GM19193 (cell line): ENCODE measurements at regions not wholly inside any gene's neighbourhood (a gene's known extent, or its start where the extent isn't known, plus 50 kb on each side); places are given as distances from the start of the nearest gene placed in this dataset.

Experiments
- POLR2A ChIP-seq: IDR thresholded peaks from 4 replicates; pipeline ENCODE4 v1.6.1; 2011; ENCODE audit not compliant: insufficient read depth, insufficient read length; ENCODE audit errors: extremely low read depth

DNA sequence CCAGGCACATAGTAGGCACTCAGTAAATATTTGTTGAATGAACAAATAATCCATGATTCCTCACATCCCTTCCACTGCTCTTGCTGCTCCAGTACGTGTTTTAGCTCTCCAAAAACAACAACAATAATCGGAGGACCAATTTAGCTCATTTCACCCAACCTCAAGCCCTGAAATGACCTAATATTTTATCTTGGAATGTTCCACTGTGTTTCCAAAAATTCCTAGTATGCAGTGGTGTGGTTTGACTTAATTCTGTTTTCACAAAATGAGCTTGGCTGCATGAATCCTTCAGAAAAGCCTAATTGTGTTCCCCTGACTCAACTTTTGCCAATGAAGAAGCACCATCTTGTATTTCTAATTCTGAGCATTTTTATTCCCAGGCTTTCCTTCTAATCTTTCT lies 168.0 kb upstream of the PHACTR1 start:
- no peak for TF ChIP-seq POLR2A

DNA sequence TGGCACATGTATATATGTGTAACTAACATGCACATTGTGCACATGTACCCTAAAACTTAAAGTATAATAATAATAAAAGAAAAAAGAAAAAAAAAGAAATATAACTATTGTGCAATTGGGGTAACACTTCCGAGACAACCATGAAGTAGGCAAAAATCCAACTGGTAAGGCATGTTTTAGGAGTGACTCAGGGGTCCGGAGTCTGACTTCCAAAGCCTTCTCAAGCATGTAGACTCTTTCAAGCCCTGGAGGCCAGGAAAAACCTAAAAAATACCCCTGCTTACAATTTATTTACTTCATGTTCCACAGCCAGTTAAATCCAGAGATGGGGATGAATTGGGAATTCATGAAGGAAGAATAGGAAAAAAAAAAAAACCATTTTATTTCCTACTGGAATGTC lies 161.3 kb upstream of the PHACTR1 start:
- TF ChIP-seq POLR2A = no peak

DNA sequence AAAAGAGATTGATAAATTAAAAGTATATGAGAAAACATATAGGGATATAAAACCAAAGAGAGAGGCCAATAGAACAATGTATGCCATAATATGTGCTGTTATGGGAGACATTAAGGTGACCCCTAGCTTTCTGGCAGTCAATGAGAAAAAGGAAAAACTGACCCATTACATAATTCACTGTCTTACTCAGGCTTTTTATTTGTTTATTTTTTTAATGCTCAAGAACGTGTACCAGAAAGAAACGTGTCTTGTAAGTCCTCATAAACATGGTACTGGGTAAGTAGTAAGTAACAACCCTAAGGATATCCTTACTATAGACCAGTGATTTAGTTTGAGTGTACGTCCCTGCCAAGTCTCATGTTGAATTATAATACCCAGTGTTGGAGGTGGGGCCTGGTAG lies 160.8 kb upstream of the PHACTR1 start:
- no peak for TF ChIP-seq POLR2A

DNA sequence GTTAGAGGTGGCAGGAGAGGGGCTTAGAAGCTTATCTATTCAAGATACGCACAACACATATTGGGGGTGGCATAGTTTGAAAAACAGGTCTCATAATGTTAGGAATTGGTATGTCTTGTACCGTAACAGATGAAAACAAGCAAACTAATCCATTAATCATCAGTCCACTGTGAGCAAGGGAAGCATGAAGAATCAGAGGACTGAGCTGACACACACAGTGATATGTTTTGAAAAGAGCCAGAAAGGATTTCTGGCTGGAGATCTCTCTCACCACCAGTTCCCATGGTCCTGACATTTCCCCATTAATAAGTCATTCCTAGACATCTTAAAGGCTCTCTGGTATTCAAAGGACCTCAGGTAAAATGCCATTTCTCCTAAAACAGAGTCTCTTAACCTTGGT lies 158.8 kb upstream of the PHACTR1 start:
- no peak for TF ChIP-seq POLR2A

DNA sequence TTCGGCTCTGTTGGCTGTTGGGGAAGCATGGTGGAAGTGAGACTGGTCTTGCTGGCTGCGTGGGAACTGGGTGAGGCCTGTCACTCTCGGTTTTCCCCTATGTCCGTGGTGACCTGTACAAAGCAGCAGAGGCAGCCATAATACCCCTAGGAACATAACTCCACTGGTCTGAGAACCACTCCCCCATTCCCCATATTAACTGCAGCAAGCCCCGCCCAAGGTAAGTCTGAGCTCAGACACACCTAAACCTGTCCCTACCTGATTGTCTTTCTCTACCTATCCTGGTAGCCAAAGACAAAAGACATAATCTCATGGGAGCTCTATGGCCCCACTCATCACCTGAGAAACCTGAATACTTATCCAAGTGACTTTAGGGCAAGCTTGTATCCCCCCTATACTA lies 156.3 kb upstream of the PHACTR1 start:
- TF ChIP-seq POLR2A = no peak

DNA sequence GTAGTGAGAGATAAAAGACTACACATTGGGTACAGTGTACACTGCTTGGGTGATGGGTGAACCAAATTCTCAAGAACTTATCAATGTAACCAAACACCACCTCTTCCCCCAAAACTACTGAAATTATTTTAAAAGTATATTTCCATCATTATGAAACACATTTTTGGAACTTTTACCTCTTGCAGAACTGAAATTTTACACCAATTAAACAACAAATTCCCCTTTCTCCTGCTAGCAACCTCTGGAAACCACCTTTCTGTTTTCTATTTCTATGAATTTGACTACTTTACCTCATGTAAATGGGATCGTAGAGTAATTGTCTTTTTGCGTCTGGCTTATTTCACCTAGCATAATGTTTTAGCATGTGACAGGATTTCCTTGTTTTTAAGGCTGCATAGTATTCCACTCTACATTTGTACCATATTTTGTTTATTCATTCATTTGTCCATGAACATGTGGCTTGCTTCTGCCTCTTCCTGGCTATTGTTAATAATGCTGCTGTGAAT lies 149.9 kb upstream of the PHACTR1 start:
- no peak for TF ChIP-seq POLR2A

DNA sequence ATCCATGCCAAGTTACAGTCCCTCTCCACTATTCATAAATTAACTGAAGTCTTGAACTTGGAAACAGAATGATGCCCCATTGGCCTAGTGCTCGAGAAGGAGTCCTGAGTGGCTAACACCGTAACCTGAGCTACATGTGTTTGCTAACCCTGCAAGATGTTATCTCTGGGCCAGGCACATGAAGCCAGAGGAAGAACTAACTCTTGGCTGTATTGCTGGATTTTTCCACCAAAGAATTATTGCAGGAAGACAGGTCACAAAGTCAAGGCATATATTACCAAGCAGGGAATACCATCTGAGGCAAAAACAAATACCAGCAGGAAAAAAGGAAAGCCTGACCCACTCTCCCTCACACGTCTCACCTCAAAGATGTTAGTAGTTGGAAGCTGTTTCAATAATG lies 148.9 kb upstream of the PHACTR1 start:
- TF ChIP-seq POLR2A = no peak

DNA sequence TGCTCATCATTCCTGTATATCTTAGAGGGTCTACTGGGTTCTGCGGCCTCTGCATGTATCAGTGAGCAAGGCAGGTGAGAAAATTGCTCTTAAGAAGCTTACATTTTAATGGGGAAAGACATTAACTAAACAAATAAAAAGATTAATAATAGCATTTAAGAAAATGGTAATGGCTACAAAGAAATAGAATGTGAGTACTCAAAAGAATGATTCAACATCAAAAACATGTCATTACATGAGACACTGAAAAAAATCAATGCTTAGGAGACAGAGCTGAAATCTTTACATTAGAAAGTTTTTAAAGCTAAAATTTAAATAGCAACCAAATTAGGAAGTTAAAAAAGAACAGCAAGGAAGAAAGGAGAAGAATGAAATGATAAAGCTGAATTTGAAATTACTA lies 146.9 kb upstream of the PHACTR1 start:
- no peak for TF ChIP-seq POLR2A

DNA sequence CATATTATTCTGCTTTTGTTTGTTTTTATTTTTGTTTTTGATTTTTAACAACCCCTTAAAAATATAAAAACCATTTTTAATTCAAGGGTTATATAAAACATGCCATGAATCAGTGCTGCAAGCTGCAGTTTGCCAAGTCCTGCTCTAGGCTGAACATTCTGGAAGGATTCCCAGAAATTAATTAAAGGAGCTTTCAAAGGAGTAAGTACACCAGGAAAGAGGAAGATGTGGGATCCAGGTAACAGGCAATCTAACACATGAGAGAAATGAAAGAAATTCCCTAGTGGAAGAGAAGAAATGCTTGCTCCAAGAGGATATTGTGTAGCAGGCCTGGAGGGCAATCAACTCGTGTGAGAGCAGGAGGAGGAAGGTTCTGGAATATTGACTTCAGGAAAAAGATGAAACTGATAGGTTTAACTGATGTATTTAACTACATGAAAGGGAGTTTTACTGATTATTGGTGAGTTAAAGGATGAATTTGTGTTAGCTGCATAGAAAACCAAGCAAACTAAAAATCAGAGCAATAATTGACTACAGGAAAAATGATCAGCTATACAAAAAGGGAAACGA lies 146.0 kb upstream of the PHACTR1 start:
- TF ChIP-seq POLR2A = no peak

DNA sequence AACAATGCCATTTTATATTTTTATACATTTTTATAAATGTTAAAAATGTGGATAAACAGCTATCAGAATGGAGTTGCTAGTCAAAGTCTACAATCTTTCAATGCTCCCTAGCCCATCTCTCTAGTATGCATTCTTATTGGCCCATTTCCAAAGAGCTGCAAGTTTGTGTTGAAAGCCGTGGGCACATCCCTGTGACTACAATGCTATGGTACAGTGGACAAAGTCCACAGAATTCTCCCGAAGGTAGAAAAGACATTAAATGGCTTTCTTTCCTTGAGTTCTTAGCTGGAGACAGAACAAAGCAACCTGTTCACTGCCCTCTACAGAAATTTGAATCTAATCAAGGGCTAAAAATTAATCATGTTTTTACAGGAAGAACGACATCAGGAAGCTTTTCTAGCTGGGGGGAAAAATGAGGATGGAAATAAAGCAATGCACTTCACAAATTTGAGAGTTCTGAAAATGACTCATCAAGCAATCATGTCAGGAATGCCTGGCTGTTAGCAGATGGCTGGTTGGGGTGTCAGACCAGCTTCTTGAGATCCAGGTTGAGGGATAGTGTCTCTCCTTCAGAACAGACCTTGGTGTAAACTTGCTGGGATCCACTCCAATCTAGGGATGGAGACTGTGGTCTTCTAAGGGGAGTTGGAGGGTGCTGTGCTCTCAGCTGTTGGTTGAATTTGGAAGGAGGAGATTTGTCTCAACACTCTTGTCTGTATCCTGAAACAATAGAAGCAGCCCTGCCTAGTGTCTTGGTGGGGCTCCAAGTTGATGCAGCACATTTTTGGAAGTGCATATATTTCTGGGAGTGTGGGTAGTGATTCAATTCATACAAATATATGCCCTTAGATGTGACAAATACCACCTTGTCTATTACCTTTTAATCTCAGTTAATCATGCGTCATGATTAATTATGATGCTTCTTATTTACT lies 143.4 kb upstream of the PHACTR1 start:
- TF ChIP-seq POLR2A = no peak

DNA sequence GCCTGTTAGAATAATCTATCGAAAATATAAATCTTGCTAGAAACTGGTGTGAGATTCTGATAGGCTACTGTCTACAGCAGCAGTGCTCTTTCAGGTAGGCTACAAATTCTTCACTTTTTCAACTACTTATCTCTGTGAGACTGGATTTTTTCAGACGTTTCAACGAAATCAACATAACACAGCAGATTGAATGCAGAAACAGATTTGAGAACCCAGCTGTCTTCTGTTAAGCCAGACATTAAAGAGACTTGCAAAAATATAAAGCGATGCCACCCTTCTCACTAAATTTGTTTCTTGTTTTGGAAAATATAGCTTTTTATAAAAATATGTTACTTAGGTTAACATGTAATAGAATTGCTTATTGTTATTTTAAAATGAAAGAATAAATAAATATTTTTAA lies 140.6 kb upstream of the PHACTR1 start:
- no peak for TF ChIP-seq POLR2A

DNA sequence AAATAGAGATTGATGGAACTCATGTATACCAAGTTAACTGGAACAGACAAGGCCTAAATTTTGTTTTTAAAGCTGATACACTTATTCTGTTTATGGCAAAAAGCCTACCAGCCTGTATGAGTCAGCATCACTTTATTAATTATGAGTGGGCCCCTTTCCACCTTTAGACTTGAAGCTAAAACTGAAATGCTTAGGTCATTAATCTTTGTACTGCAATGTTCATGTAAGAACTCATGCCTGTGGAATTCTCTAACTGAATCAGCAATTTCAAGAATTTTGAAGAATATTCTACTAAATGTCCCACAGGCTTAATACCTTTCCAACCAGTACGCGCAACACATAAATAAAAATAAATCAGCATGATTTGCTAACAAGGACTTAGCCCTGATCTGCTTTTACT lies 140.2 kb upstream of the PHACTR1 start:
- TF ChIP-seq POLR2A = no peak

DNA sequence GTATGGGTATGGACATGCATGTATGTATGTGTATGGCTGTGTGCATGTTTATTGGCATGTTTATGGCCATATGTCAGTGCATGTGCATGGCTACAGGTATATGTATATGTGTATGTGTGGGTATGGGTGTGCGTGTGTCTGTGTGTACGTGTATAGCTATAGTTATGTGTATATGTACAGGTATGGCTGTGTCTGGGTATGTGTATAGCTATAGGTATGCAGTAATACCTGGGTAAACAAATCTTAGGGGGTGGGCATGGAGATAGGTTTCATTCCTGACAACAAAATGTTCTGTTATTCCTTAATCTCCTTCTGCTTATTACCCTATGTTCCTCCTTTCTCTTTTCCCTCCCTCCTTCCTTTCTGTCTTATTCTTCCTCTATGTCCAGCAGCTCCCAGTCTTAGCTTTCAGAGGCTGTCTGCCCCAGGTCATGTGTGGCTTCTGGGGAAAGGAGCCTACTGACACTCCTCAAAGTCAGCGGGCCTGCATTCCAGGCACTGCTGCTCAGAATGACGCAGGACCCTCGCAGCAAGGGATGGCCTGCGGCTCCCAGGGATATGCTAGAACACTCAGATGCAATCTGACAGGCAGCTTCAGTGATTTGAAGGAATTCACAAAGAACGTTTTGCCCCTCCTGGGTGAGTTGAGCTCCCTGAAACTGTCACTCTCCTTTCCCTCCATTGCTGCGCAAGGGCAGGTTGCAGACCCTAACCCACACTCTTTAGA lies 139.3 kb upstream of the PHACTR1 start:
- no peak for TF ChIP-seq POLR2A

DNA sequence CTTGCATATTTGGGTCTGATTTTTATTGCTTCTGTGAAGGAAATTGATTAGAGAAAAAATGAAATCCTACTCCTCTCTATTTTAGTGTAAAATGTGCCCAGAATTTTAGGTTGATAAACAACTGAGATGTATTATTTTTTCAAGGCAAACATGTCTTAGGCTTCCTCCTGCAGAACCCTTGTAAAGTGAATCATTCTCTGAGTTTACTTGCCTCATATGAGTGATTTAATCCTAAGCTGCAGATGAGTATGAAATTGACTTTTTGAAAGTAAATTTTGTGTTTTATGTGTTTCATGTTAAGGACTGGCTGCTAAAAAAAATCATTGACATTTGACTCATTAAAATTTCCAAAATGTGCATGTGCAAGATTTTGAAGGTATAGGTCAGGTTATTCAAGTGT lies 138.5 kb upstream of the PHACTR1 start:
- TF ChIP-seq POLR2A = no peak

DNA sequence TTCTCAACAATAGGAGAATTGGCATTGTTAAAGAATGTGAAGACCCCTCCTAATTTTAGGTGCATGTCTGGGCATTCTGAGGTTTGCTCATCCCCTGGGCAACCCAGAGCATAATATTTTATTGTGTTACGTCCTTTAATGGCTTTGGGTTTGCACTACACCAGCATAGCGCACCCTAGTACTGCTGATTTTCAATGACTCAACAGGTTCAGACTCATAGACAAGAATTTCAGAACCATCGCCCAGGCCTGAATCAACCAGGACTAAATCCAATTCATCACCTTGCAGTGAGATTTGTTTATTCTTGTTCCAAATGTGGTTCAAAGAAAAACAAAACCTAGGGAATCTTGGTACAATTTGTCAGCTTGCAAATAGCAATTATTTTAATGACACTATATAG lies 137.8 kb upstream of the PHACTR1 start:
- TF ChIP-seq POLR2A = no peak

DNA sequence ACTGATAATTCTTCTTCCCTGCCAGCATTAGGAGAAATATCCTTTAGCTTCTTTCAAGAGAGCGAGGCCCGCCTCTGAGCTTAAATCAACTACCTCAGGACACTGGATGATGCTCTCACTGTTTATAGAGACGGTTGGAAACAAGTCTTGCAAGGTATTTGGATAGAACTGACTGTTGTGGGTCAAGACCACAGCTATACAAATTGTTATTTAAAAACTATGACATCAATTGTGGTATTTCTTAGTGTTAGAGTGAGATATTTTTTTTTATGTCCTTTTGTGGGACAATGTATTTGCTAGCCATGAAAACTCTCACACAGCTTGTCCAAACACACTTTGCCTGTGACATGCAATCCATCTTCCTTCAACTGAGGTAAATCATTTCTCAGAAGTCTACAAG lies 136.3 kb upstream of the PHACTR1 start:
- no peak for TF ChIP-seq POLR2A

DNA sequence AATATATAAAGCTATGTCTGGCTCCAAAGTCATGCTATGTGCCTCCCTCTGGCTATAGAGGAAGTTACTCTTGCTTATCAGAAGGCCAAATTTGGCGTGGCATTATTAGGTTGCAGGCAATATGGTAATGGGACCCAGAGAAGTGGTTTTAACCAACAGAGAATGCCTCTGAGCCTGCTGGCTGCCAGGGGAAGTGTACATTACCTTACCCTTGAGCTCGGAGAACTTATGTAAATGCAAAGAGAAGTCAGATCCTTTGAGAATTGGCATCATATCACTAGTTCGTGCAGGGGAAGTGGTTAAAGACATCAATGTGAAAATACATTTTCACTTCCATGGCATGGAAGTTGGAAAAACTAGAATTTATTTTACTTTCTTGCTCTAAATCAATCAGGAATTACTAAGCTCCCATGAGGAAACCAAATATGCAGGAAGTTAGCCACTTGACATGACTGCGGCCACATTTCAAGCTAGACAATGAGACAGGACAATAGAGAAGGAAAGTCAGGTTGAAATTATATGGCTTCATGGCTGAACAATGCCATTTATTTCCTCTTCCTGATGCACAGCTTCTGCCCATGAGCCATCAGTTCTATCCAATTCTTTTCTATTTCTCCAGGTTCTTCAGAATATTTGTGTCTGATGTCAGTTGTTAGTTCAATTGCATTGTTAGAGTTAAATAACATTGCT lies 134.0 kb upstream of the PHACTR1 start:
- TF ChIP-seq POLR2A = no peak
